ENCODE measurements at regions not wholly inside any gene's neighbourhood (a gene's known extent, or its start where the extent isn't known, plus 50 kb on each side); places are given as distances from the start of the nearest gene placed in this dataset.

GRCh38 chr10:61549861-61550260 lies 96.7 kb upstream of the TMEM26 start:
- Histone ChIP-seq H3K4me3 (no peak overlapping the region), H3K27me3 (no peaks in the 10 kb centered on the region), H3K36me3 (no peaks in the 10 kb centered on the region), H3K27ac (no peak overlapping the region), H3K4me1 (no peaks in the 10 kb centered on the region), H3K9me3 (peaks cover 0 to 2% of the 10 kb centered on the region in 2 donors)
- intact Hi-C loops (cut with DNase I; ENCODE audit: low total_unique reads), result no loop called here
- TF ChIP-seq POLR2A (IDR thresholded peaks at IDR 0.05), result no peak
- TF ChIP-seq CTCF (IDR thresholded peaks at IDR 0.05), result no peak
- DNase-seq, result no peak

DNA sequence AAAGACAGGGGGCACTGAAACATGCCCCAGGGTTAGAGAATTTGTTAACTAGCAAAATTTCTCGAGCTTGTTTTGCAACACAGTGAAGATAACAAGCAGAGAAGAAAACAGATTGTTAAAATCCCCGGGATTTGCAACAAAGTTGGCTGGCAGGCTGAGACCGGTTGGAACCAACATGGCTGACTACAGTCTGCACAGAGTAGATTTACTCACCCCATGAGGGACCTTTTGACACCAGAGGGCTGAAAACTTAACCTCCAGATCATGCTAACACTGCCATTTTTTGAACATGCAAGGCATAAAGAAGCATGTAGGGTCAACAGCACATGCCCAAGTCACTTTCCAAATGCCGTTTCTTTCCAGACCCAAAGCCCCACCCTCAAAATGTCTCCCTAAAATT lies 95.2 kb upstream of the TMEM26 start:
- Histone ChIP-seq H3K4me3 (no peak overlapping the region), H3K36me3 (no peaks in the 10 kb centered on the region), H3K27ac (no peak overlapping the region), H3K9me3 (peaks cover 0 to 2% of the 10 kb centered on the region in 2 donors), H3K4me1 (no peaks in the 10 kb centered on the region), H3K27me3 (no peaks in the 10 kb centered on the region)
- intact Hi-C loops (cut with DNase I; ENCODE audit: low total_unique reads), result no loop called here
- DNase-seq, result no peak
- TF ChIP-seq CTCF (IDR thresholded peaks at IDR 0.05), result no peak
- no peak for TF ChIP-seq POLR2A (IDR thresholded peaks at IDR 0.05)

GRCh38 chr10:61547297-61547696 lies 94.1 kb upstream of the TMEM26 start:
- no peak for DNase-seq
- H3K9me3 ChIP-seq, result peaks cover 0 to 2% of the 10 kb centered on the region in 2 donors
- H3K27me3 ChIP-seq, result no peaks in the 10 kb centered on the region
- H3K4me3 ChIP-seq, result no peak overlapping the region
- TF ChIP-seq CTCF (IDR thresholded peaks at IDR 0.05) (no peak), POLR2A (IDR thresholded peaks at IDR 0.05) (no peak)
- no peak overlapping the region for H3K27ac ChIP-seq
- intact Hi-C loops (cut with DNase I; ENCODE audit: low total_unique reads), result no loop called here
- H3K36me3 ChIP-seq, result no peaks in the 10 kb centered on the region
- H3K4me1 ChIP-seq, result no peaks in the 10 kb centered on the region

DNA sequence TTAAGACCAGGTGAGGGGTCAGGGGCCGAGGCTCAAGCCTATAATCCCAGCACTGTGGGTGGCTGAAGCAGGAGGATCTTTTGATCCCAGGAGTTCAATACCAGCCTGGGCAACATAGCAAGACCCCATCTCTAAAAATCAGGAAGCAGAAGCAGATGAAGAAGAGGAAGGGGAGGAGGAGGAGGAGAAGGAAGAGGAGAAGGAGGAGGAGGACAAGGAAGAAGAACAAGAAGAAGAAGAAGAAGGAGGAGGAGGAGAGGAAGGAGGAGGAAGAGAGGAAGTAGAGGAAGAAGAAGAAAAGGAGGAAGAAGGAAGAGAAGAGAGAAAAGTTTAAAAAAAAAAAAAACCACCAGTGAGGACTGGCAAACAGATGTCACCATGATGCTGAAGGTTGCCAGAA lies 92.0 kb upstream of the TMEM26 start:
- Histone ChIP-seq H3K4me1 (no peaks in the 10 kb centered on the region), H3K4me3 (no peak overlapping the region), H3K9me3 (no peaks in the 10 kb centered on the region), H3K27ac (no peak overlapping the region), H3K27me3 (no peaks in the 10 kb centered on the region), H3K36me3 (no peaks in the 10 kb centered on the region)
- TF ChIP-seq POLR2A (IDR thresholded peaks at IDR 0.05) (no peak), CTCF (IDR thresholded peaks at IDR 0.05) (no peak)
- intact Hi-C loops (cut with DNase I; ENCODE audit: low total_unique reads), result no loop called here
- DNase-seq, result no peak

DNA sequence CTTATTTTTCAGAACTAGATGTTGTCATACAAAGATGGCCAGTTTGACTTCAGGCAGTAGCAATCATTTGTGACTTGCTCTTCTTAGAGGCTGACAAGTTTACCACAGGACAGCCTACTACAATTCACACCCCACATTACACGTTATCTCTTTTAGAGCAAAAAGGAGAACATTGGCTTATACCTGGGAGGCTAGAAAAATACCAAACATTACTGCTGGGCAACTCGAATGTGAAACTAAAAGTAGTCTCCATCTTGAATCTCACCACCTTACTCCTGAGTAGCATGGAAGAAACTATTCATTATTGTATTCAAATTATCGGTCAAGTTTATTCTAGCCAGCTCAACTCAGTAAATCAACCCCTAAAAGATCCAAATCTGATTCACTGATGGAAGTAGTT lies 90.7 kb upstream of the TMEM26 start:
- H3K4me3 ChIP-seq, result no peak overlapping the region
- no peaks in the 10 kb centered on the region for H3K4me1 ChIP-seq
- H3K27ac ChIP-seq, result no peak overlapping the region
- no peak for DNase-seq
- intact Hi-C loops (cut with DNase I; ENCODE audit: low total_unique reads), result no loop called here
- no peaks in the 10 kb centered on the region for H3K36me3 ChIP-seq
- H3K27me3 ChIP-seq, result no peaks in the 10 kb centered on the region
- no peak for TF ChIP-seq CTCF (IDR thresholded peaks at IDR 0.05)
- no peak for TF ChIP-seq POLR2A (IDR thresholded peaks at IDR 0.05)
- H3K9me3 ChIP-seq, result no peaks in the 10 kb centered on the region

Data from uterus (tissue), 3 donors.